ENCODE measurements at regions not wholly inside any gene's neighbourhood (a gene's known extent, or its start where the extent isn't known, plus 50 kb on each side); places are given as distances from the start of the nearest gene placed in this dataset.

GRCh38 chr11:113569391-113569790 lies 94.2 kb upstream of the DRD2 start (continued):
- TF ChIP-seq, protein P1, sequence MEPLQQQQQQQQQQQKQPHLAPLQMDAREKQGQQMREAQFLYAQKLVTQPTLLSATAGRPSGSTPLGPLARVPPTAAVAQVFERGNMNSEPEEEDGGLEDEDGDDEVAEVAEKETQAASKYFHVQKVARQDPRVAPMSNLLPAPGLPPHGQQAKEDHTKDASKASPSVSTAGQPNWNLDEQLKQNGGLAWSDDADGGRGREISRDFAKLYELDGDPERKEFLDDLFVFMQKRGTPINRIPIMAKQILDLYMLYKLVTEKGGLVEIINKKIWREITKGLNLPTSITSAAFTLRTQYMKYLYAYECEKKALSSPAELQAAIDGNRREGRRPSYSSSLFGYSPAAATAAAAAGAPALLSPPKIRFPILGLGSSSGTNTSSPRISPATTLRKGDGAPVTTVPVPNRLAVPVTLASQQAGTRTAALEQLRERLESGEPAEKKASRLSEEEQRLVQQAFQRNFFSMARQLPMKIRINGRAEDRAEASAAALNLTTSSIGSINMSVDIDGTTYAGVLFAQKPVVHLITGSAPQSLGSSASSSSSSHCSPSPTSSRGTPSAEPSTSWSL (CRISPR knock-in tag; IDR thresholded peaks at IDR 0.05; ENCODE audit: borderline replicate concordance) = no peak

DNA sequence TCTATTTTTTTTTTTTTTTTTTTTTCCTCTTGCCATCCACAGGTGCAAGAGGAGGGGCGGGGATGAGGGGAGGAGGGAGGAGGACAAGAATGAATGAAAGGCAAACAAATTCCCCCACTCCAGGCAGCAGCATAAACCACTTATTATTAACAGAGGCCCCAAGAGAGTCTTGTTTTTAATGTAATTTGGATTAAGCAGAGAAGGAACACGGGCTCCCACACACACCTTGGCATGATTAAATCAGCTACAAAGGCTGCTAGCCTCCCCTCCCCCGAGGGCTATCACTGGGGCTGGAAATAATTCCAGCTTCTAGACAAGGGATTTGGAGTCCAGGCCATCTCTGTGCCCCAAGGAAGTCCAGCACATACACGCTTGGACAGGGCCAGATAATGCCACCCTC lies 93.4 kb upstream of the DRD2 start:
- Histone ChIP-seq H3K9me3 (replicated peaks; ENCODE audit: control insufficient read depth, insufficient read depth, low read depth, low read length) (no peaks in the 10 kb centered on the region), H3K79me2 (ENCODE audit: control insufficient read depth, insufficient read depth, low read length) (no peaks in the 10 kb centered on the region), H3K27me3 (ENCODE audit: control insufficient read depth in 2 of 2, insufficient read depth in 2 of 2, low read length in 2 of 2) (peaks cover 0 to 11% of the 10 kb centered on the region in 2 experiments; a peak in 2 of 5 replicates), H3K9ac (ENCODE audit: insufficient read depth in 1 of 2, low read depth in 2 of 2, low read length in 2 of 2) (no peak overlapping the region), H3K4me3 (no peak overlapping the region), H3K27ac (ENCODE audit: extremely low read depth, low read depth, low read length) (no peak overlapping the region), H3K9me1 (ENCODE audit: control insufficient read depth, insufficient read depth, low read length) (no peaks in the 10 kb centered on the region), H3K4me2 (ENCODE audit: insufficient read depth, low read length) (no peak overlapping the region), H4K20me1 (replicated peaks; ENCODE audit: control insufficient read depth, insufficient read depth, low read length) (no peaks in the 10 kb centered on the region), H2AFZ (ENCODE audit: low read depth, low read length) (no peak overlapping the region), H3K36me3 (ENCODE audit: control insufficient read depth, insufficient read depth, low read length) (no peaks in the 10 kb centered on the region), H3K4me1 (replicated peaks in 1 of 2; ENCODE audit: control insufficient read depth in 2 of 2, insufficient read depth in 2 of 2, low read length in 2 of 2) (no peaks in the 10 kb centered on the region; a peak in 1 of 5 replicates)
- CTCF ChIA-PET (ENCODE audit: low intra/inter-chr PET ratio) = no interaction called here
- in situ Hi-C loops (cut with MboI) (no loop called here), intact Hi-C loops (cut with micrococcal nuclease) (no loop called here)
- TF ChIP-seq PHB (CRISPR knock-in tag; IDR thresholded peaks at IDR 0.05) (no peak), ARHGAP35 (IDR thresholded peaks at IDR 0.05; ENCODE audit: partially characterized antibody) (no peak), ILK (tag; IDR thresholded peaks at IDR 0.05; ENCODE audit: borderline replicate concordance, low read depth) (no peak), NFE2 (IDR thresholded peaks at IDR 0.05; ENCODE audit: low read depth) (no peak), ZNF551 (CRISPR knock-in tag; IDR thresholded peaks at IDR 0.05) (no peak), CEBPB (tag; IDR thresholded peaks at IDR 0.05) (no peak), DEAF1 (CRISPR knock-in tag; IDR thresholded peaks at IDR 0.05) (no peak), ZNF79 (CRISPR knock-in tag; IDR thresholded peaks at IDR 0.05; ENCODE audit: low read depth) (no peak), BRD9 (IDR thresholded peaks at IDR 0.05; ENCODE audit: low read depth, partially characterized antibody) (no peak)
- FAIRE-seq = no peak
- DNase-seq (ENCODE audit: extremely low read depth in 1 of 4, low spot score in 3 of 4) = no peak
- WGBS (ENCODE audit: insufficient coverage, low coverage, missing lambda C conversion rate) = 19% methylated on average over 3 of the region's 4 CpGs
- POLR2A ChIA-PET = no interaction called here
- no peak for ATAC-seq
- BruUV-seq (replicated peaks) = no TSS peak

Data from K562 (cell line).